ENCODE measurements at regions not wholly inside any gene's neighbourhood (a gene's known extent, or its start where the extent isn't known, plus 50 kb on each side); places are given as distances from the start of the nearest gene placed in this dataset.

DNA sequence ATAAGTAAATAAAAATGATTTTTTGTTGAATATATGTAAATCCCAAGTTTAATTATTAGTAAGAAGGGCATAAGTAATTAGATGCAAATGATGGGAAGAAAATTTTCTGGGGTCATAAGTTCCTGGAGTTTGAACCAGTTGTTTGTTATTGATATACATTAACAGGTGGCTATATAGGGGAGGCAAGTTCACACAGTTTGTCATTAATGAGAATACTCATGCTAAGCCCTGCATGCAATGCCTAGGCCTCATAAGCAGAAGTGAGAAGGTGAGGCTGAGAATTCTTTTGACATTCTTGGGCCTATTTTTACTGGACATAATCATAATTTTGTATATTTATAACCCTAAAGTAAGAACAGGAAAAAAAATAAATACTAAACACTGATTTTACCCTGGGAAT lies 1210.7 kb upstream of the PCDH9 start:
- TF ChIP-seq, protein P1, sequence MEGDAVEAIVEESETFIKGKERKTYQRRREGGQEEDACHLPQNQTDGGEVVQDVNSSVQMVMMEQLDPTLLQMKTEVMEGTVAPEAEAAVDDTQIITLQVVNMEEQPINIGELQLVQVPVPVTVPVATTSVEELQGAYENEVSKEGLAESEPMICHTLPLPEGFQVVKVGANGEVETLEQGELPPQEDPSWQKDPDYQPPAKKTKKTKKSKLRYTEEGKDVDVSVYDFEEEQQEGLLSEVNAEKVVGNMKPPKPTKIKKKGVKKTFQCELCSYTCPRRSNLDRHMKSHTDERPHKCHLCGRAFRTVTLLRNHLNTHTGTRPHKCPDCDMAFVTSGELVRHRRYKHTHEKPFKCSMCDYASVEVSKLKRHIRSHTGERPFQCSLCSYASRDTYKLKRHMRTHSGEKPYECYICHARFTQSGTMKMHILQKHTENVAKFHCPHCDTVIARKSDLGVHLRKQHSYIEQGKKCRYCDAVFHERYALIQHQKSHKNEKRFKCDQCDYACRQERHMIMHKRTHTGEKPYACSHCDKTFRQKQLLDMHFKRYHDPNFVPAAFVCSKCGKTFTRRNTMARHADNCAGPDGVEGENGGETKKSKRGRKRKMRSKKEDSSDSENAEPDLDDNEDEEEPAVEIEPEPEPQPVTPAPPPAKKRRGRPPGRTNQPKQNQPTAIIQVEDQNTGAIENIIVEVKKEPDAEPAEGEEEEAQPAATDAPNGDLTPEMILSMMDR (IDR thresholded peaks at IDR 0.05), result no peak
- no peak for TF ChIP-seq POLR2A (IDR thresholded peaks at IDR 0.05)
